Breast epithelium (tissue), 4 donors: ENCODE measurements at regions not wholly inside any gene's neighbourhood (a gene's known extent, or its start where the extent isn't known, plus 50 kb on each side); places are given as distances from the start of the nearest gene placed in this dataset.

ENCODE experiments used
- DNase-seq, 2 donors: peaks; one replicate each; pipeline ENCODE4 v3.0.0-alpha.2; 2019; ENCODE audit warnings: low spot score in 2 of 2
- H3K27ac ChIP-seq, 2 donors: fragments of 200-600 bp; sonication (generic) in 1 of 2; one replicate each; pipeline ENCODE4 v1.5.1; 2016 to 2019; ENCODE audit warnings: mild to moderate bottlenecking in 1 of 2
- H3K27me3 ChIP-seq, 2 donors: fragments of 200-600 bp; sonication (generic) in 1 of 2; one replicate each; pipeline versions ENCODE4 v1.5.1 to v1.6.0; 2017 to 2019; ENCODE audit warnings: control low read depth in 1 of 2, mild to moderate bottlenecking in 1 of 2
- H3K36me3 ChIP-seq: fragments of 200-600 bp; one replicate; pipeline ENCODE4 v1.5.1; 2019
- H3K4me1 ChIP-seq, 2 donors: fragments of 200-600 bp; sonication (generic); one replicate each; pipeline ENCODE4 v1.5.1; 2016 to 2019; ENCODE audit warnings: control low read depth in 1 of 2
- H3K4me3 ChIP-seq, 3 donors: fragments of 200-600 bp; sonication (generic); 1 replicate in 2 of 3; 2 replicates in 1 of 3; pipeline ENCODE4 v1.5.1; 2016 to 2019; ENCODE audit warnings: mild to moderate bottlenecking in 3 of 3, moderate library complexity in 2 of 3
- H3K9me3 ChIP-seq, 2 donors: fragments of 200-600 bp; sonication (generic) in 1 of 2; one replicate each; pipeline ENCODE4 v1.5.1; 2016 to 2019; ENCODE audit warnings: control low read depth in 1 of 2
- CTCF ChIP-seq, 3 donors: fragments of 450-650 bp; IDR thresholded peaks; one replicate each; pipeline ENCODE4 v1.5.1; 2016 to 2017; ENCODE audit warnings: antibody characterized with exemption in 3 of 3, mild to moderate bottlenecking in 3 of 3, moderate library complexity in 3 of 3
- POLR2A ChIP-seq: fragments of 450-650 bp; IDR thresholded peaks from one replicate; pipeline ENCODE4 v1.6.1; 2016; ENCODE audit warnings: antibody characterized with exemption, mild to moderate bottlenecking, moderate library complexity
- POLR2AphosphoS5 ChIP-seq, 3 donors: sonication (generic); formaldehyde crosslinking; IDR thresholded peaks; one replicate each; pipeline ENCODE4 v1.6.1; 2017; ENCODE audit warnings: antibody characterized with exemption in 3 of 3
- intact Hi-C: fragments of 100-400 bp; cut with DNase I; formaldehyde crosslinking; loops from one replicate; pipeline ENCODE4 v1.15.1; 2023; ENCODE audit warnings: low total_unique reads

- DNase-seq: no peak
- Histone ChIP-seq H3K9me3 (peaks cover 0 to 3% of the 10 kb centered on the region in 2 donors), H3K27ac (no peak overlapping the region), H3K27me3 (no peaks in the 10 kb centered on the region), H3K36me3 (no peaks in the 10 kb centered on the region), H3K4me3 (no peak overlapping the region), H3K4me1 (no peaks in the 10 kb centered on the region)
- no peak for TF ChIP-seq CTCF (IDR thresholded peaks at IDR 0.05)
- no peak for TF ChIP-seq POLR2A
- no peak for TF ChIP-seq POLR2AphosphoS5 (IDR thresholded peaks at IDR 0.05)
- intact Hi-C loops: no loop called here
Measured at GRCh38 chr2:239636808-239637207, 236.0 kb upstream of the HDAC4 start.

GRCh38 chr2:239634769-239635168, 233.9 kb upstream of the HDAC4 start:
- H3K27me3 ChIP-seq: no peaks in the 10 kb centered on the region
- no peak for DNase-seq
- H3K4me1 ChIP-seq: no peaks in the 10 kb centered on the region
- no peaks in the 10 kb centered on the region for H3K36me3 ChIP-seq
- TF ChIP-seq POLR2A (no peak), CTCF (IDR thresholded peaks at IDR 0.05) (no peak), POLR2AphosphoS5 (IDR thresholded peaks at IDR 0.05) (no peak)
- H3K4me3 ChIP-seq: no peak overlapping the region
- intact Hi-C loops: no loop called here
- no peak overlapping the region for H3K27ac ChIP-seq
- peaks cover 0 to 3% of the 10 kb centered on the region in 2 donors for H3K9me3 ChIP-seq

GRCh38 chr2:239630618-239631286, 229.9 kb upstream of the HDAC4 start:
- Histone ChIP-seq H3K36me3 (no peaks in the 10 kb centered on the region), H3K4me3 (no peak overlapping the region), H3K9me3 (no peaks in the 10 kb centered on the region), H3K4me1 (no peaks in the 10 kb centered on the region), H3K27ac (peak overlapping the region; percentile 68 to 78), H3K27me3 (no peaks in the 10 kb centered on the region)
- intact Hi-C loops: no loop called here
- DNase-seq: peak; percentile 61 to 78
- no peak for TF ChIP-seq CTCF (IDR thresholded peaks at IDR 0.05)
- peak in 1 of 3 donors; percentile 49 for TF ChIP-seq POLR2AphosphoS5 (IDR thresholded peaks at IDR 0.05)
- TF ChIP-seq POLR2A: no peak

- Histone ChIP-seq H3K4me3 (no peak overlapping the region), H3K4me1 (no peaks in the 10 kb centered on the region), H3K27ac (peak overlapping the region; percentile 32 to 78), H3K27me3 (no peaks in the 10 kb centered on the region), H3K36me3 (no peaks in the 10 kb centered on the region), H3K9me3 (no peaks in the 10 kb centered on the region)
- TF ChIP-seq POLR2A (no peak), POLR2AphosphoS5 (IDR thresholded peaks at IDR 0.05) (no peak), CTCF (IDR thresholded peaks at IDR 0.05) (no peak)
- intact Hi-C loops: no loop called here
- no peak for DNase-seq
Measured at GRCh38 chr2:239629926-239630617, 229.3 kb upstream of the HDAC4 start.

GRCh38 chr2:239626961-239627592, 226.3 kb upstream of the HDAC4 start:
- Histone ChIP-seq H3K4me3 (no peak overlapping the region), H3K4me1 (no peaks in the 10 kb centered on the region), H3K27ac (no peak overlapping the region), H3K36me3 (no peaks in the 10 kb centered on the region), H3K27me3 (no peaks in the 10 kb centered on the region), H3K9me3 (no peaks in the 10 kb centered on the region)
- intact Hi-C loops: no loop called here
- TF ChIP-seq POLR2AphosphoS5 (IDR thresholded peaks at IDR 0.05): no peak
- no peak for DNase-seq
